AG09319 (cell line): ENCODE measurements at regions not wholly inside any gene's neighbourhood (a gene's known extent, or its start where the extent isn't known, plus 50 kb on each side); places are given as distances from the start of the nearest gene placed in this dataset.

ENCODE experiments used
- DNase-seq: peaks from one replicate; pipeline ENCODE4 v3.0.0-alpha.2; 2010; ENCODE audit warnings: low read depth; ENCODE audit errors: extremely low read depth
- TF ChIP-seq, protein P1 (sequence below): IDR thresholded peaks from 2 replicates; pipeline ENCODE4 v1.5.1; 2011; ENCODE audit warnings: low read depth, mild to moderate bottlenecking, inconsistent platforms, low read length, moderate library complexity

DNA sequence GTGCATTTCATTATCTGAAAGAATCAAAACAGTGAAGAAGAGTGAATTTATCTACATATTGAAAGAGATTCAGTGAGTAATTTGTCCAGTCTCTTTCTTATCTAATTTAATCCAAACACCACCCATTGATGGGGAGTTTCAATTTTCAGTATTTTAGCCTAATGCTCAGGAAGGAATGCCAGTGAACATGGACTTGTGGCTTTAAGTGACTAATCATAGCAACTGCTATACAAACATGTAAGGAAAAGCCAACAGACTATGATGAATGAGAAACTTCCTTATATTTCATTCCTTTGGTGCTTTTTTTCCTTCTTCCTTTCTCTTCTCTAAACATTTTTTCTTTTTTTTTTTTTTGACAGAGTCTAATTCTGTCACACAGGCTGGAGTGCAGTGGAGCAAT lies 885.8 kb downstream of the KCNJ2 start:
- no peak for DNase-seq

DNA sequence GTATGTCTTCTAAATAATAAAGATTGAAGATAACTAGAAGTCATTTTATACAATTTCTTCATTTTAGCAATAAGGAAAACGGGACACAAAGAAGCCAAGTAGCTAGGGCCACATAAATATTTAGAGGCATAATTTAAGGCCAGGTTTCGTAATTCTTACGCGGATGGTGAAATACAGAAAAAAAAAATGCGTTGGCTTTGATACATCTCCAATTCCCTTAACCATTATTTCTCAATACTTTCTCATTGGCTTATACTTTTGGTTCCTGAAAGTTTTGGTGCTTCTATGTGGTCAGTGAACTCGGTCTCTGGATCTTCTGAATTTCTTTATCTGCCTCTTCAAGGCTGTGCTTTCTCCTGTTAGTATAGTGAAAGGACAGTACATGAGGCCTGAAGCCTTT lies 888.1 kb downstream of the KCNJ2 start:
- TF ChIP-seq, protein P1, sequence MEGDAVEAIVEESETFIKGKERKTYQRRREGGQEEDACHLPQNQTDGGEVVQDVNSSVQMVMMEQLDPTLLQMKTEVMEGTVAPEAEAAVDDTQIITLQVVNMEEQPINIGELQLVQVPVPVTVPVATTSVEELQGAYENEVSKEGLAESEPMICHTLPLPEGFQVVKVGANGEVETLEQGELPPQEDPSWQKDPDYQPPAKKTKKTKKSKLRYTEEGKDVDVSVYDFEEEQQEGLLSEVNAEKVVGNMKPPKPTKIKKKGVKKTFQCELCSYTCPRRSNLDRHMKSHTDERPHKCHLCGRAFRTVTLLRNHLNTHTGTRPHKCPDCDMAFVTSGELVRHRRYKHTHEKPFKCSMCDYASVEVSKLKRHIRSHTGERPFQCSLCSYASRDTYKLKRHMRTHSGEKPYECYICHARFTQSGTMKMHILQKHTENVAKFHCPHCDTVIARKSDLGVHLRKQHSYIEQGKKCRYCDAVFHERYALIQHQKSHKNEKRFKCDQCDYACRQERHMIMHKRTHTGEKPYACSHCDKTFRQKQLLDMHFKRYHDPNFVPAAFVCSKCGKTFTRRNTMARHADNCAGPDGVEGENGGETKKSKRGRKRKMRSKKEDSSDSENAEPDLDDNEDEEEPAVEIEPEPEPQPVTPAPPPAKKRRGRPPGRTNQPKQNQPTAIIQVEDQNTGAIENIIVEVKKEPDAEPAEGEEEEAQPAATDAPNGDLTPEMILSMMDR, result no peak
- no peak for DNase-seq

More for the DNA sequence above, 885.8 kb downstream of the KCNJ2 start:
- TF ChIP-seq, protein P1, result no peak

DNA sequence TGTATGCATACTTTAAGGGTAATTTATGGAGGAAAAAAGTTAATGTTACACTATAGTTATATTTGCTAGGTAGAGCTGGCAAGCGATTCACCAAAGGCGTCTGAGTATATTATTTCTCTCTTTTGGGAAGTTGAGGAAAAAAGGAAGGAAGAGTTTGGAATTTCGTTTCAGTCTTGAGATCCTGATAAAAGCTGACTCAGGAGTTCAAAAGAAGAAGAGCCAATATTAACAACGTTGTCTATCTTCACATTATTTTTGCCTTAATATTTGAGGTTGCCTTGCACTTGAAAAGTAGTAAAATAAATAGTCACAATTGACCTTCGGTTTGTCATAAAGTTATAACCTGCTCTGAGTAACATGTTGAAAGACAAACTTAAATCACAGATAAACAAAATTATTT lies 888.6 kb downstream of the KCNJ2 start:
- no peak for DNase-seq
- TF ChIP-seq, protein P1, result no peak

DNA sequence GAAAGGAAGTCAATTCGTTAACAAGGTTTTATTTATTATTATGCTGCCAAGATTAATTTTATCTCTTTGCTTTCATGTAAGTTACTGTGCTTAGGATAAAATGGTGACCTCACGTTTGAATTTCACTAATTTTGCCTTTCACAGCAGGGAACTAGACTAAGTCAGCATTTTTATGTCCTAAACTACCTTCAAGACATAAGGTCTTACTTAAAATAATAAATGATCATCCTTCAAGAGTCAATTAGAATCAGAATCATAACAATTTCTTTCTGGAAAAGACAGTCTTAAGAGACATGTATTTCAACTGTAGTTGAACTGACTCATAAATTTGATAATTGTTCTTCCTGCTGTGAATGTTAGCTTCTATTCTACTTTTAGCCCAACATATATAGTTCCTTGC lies 893.8 kb downstream of the KCNJ2 start:
- TF ChIP-seq, protein P1, result no peak
- no peak for DNase-seq

DNA sequence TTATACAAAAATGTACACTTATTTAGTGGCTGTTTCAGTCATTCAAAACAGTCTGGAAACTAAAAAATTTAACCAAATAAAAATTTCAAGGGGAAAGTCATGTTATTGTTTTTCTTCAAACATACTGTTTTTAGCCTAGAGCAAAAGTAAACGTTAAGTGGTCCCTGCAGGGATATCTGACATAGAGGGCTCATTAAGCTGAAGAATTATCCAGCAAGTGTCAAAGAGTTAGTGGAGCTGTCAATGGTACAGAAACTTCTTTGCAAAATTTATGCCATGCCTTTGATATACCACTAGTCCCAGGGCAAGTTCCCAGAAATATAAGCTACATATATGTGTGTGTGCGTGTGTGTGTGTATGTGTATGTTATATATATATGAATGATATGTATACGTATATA lies 894.2 kb downstream of the KCNJ2 start:
- no peak for DNase-seq
- TF ChIP-seq, protein P1, result no peak

DNA sequence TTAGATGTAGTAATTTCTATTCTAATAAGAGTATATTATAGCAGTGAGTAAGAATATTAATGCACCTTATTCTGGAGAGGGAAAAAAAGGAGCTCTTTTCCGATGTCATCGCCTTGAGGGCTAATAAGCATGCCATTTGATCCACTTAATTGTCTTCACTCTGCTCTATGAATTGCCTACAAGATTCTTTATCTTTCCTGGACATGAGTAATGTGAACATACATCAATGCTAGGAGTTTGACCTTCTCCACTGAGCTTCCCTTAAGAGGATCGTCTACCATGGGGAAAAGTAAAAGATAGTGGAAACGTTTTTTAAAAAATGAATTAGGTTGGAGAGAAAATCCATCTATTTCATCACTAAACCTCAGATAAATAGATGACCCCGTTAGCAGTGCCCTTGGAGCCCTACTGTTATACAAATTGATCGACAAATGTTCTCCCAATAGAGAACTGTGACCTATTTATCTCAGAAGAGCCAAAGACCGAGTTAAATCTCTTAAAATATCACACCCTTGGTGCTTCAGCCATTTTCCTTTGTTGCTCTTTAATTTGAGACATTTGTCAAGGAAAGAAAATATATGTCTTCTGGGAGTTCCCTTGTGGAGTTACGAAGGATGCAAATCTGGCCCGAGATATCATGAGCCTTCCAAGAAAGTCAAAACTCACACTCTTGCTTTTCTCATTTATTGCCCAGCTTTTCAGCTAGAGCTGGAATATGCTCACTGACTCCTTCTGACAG lies 898.5 kb downstream of the KCNJ2 start:
- DNase-seq, result no peak
- TF ChIP-seq, protein P1, result no peak

DNA sequence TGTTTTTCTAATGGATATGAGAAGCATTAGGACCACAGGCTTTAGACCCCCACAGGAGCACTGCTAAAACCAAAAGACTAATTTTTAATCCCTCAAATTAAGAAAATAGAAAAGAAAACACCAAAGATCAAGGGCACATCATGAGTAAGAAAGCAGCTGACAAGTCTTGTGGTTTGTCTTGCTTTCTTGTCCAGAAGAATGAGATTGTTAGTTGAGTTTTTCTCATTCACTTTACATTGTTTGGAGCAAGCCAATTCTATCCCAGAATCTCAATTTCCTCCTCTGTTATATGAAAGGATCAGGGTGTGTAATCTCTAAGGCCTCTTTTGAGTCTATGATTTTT lies 899.0 kb downstream of the KCNJ2 start:
- no peak for DNase-seq
- TF ChIP-seq, protein P1, result no peak
